Panc1 (cell line): ENCODE measurements at regions not wholly inside any gene's neighbourhood (a gene's known extent, or its start where the extent isn't known, plus 50 kb on each side); places are given as distances from the start of the nearest gene placed in this dataset.

ENCODE experiments used
- ATAC-seq: fragments of 200-7000 bp; cut with Tn5 transposase; 2 replicates; pipeline ENCODE4 v1.9.1; 2020; ENCODE audit warnings: mild to moderate bottlenecking, moderate library complexity
- BruUV-seq: library from RNA; stranded (reverse); fragments of 400-500 nt; replicated peaks from 2 replicates; lab custom pipeline; 2021; lab: Mats Ljungman, UMichigan
- CTCF ChIA-PET: fragments of 300-600 bp; sonication (Branson Sonifier 250); formaldehyde crosslinking; loops from one replicate; lab custom pipeline; 2022; ENCODE audit warnings: antibody characterized with exemption; lab: Charles Lee
- POLR2A ChIA-PET: fragments of 300-600 bp; sonication (Branson Sonifier 250); formaldehyde crosslinking; loops from one replicate; lab custom pipeline; 2022; ENCODE audit warnings: antibody characterized with exemption; lab: Charles Lee
- DNase-seq: peaks from one replicate; pipeline ENCODE4 v3.0.0-alpha.2; 2010; ENCODE audit warnings: low read depth, low spot score
- H3K27ac ChIP-seq: 2 replicates; pipeline ENCODE4 v1.5.1; 2011; ENCODE audit warnings: mild to moderate bottlenecking, low read length, inconsistent platforms
- H3K27me3 ChIP-seq: fragments of 200-500 bp; sonication (Bioruptor generic); 2 replicates; pipeline ENCODE4 v1.6.0; 2014; ENCODE audit warnings: low read length, inconsistent platforms; ENCODE audit not compliant: control insufficient read depth, insufficient read depth
- H3K36me3 ChIP-seq: fragments of 200-500 bp; sonication (Bioruptor generic); 2 replicates; pipeline ENCODE4 v1.5.1; 2014; ENCODE audit warnings: inconsistent platforms, mild to moderate bottlenecking, low read length, moderate library complexity; ENCODE audit not compliant: control insufficient read depth, insufficient read depth
- H3K4me1 ChIP-seq: 2 replicates; pipeline ENCODE4 v1.5.1; 2011; ENCODE audit warnings: inconsistent platforms, mild to moderate bottlenecking, low read length, moderate library complexity; ENCODE audit not compliant: control insufficient read depth, insufficient read depth
- H3K4me3 ChIP-seq, 2 experiments: 2 replicates each; pipeline ENCODE4 v1.5.1; 2011 to 2012; ENCODE audit warnings: low read depth in 2 of 2, low read length in 2 of 2, mild to moderate bottlenecking in 2 of 2, inconsistent platforms in 1 of 2, moderate library complexity in 1 of 2
- H3K9me3 ChIP-seq: fragments of 200-500 bp; sonication (Bioruptor generic); 2 replicates; pipeline ENCODE4 v1.5.1; 2014; ENCODE audit warnings: low read depth, mild to moderate bottlenecking, inconsistent platforms, low read length, moderate library complexity; ENCODE audit not compliant: control insufficient read depth, insufficient read depth
- POLR2AphosphoS5 ChIP-seq: IDR thresholded peaks from 2 replicates; pipeline ENCODE4 v1.6.1; 2012; ENCODE audit warnings: mild to moderate bottlenecking, low read depth, low read length, moderate library complexity
- REST ChIP-seq, 2 experiments: IDR thresholded peaks; 2 replicates each; pipeline ENCODE4 v1.6.1; 2011 to 2012; ENCODE audit warnings: low read depth in 2 of 2, control low read depth in 1 of 2, low read length in 1 of 2, mild to moderate bottlenecking in 1 of 2, moderate library complexity in 1 of 2; ENCODE audit not compliant: insufficient read depth in 1 of 2
- SIN3A ChIP-seq: IDR thresholded peaks from 2 replicates; pipeline ENCODE4 v1.6.1; 2012; ENCODE audit warnings: low read depth, mild to moderate bottlenecking, low read length, moderate library complexity, borderline replicate concordance; ENCODE audit not compliant: insufficient read depth
- TCF7L2 ChIP-seq: IDR thresholded peaks from 2 replicates; pipeline ENCODE4 v1.6.1; 2011; ENCODE audit warnings: mild to moderate bottlenecking, low read depth, low read length, inconsistent platforms
- in situ Hi-C: cut with HindIII; loops from 2 replicates; pipeline ENCODE4 v1.10.0; 2016; ENCODE audit warnings: low sequenced_read_pairs, low pct_unique_long_range_greater_than_20kb
- intact Hi-C: fragments of 100-400 bp; cut with micrococcal nuclease; formaldehyde crosslinking; loops from one replicate; pipeline ENCODE4 v1.10.0; 2022; ENCODE audit not compliant: unreplicated experiment
- TF ChIP-seq, protein P1 (sequence below): fragments of 450-650 bp; IDR thresholded peaks from 2 replicates; pipeline ENCODE4 v1.5.1; 2017; ENCODE audit warnings: mild to moderate bottlenecking

DNA sequence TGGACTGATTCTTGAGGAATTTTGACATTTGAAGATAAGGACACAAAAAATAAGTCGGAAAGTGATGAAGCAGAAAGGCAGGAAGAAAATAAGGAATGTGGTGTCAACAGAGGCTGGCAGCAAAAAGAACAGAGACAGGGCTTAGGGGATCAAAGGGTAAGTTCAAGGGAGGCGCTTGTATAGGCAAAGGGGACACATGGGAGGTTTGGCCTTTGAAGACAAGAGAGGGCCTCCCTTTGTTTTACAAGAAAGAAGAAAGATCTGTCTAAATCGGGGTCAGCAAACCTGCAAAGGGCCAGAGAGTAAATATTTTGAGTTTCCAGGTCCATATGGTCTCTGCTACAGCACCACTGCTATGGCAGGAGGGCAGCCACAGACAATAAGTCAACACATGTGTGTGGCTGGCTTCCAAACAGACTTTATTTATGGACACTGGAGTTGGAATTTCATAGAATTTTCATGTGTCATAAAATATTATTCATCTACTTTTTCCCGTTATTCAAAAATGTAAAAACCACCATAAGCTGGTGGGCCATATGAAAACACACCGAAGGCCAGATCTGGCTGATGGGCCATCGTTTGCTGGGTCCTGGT is 112.0 kb upstream of the FBXL7 start:
- ChIA-PET POLR2A (no interaction called here), CTCF (no interaction called here)
- Histone ChIP-seq H3K36me3 (no peaks in the 10 kb centered on the region; the same call in 1 of the 2 replicates), H3K4me3 (no peak overlapping the region), H3K27ac (no peak overlapping the region), H3K27me3 (no peaks in the 10 kb centered on the region), H3K4me1 (no peaks in the 10 kb centered on the region), H3K9me3 (no peaks in the 10 kb centered on the region)
- in situ Hi-C loops (no loop called here), intact Hi-C loops (no loop called here)
- no TSS peak for BruUV-seq
- DNase-seq, result no peak
- TF ChIP-seq POLR2AphosphoS5, result no peak
- TF ChIP-seq, protein P1, sequence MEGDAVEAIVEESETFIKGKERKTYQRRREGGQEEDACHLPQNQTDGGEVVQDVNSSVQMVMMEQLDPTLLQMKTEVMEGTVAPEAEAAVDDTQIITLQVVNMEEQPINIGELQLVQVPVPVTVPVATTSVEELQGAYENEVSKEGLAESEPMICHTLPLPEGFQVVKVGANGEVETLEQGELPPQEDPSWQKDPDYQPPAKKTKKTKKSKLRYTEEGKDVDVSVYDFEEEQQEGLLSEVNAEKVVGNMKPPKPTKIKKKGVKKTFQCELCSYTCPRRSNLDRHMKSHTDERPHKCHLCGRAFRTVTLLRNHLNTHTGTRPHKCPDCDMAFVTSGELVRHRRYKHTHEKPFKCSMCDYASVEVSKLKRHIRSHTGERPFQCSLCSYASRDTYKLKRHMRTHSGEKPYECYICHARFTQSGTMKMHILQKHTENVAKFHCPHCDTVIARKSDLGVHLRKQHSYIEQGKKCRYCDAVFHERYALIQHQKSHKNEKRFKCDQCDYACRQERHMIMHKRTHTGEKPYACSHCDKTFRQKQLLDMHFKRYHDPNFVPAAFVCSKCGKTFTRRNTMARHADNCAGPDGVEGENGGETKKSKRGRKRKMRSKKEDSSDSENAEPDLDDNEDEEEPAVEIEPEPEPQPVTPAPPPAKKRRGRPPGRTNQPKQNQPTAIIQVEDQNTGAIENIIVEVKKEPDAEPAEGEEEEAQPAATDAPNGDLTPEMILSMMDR, result no peak
- no peak for TF ChIP-seq REST (IDR thresholded peaks at IDR 0.05; ENCODE audit: insufficient read depth in 1 of 2, low read depth in 2 of 2, low read length in 1 of 2)
- no peak for TF ChIP-seq TCF7L2
- TF ChIP-seq SIN3A, result no peak
- ATAC-seq, result no peak

- no peak overlapping the region for H3K27ac ChIP-seq
- no peak overlapping the region for H3K4me3 ChIP-seq
- in situ Hi-C loops (no loop called here), intact Hi-C loops (no loop called here)
- ATAC-seq (no peak), DNase-seq (no peak)
- no peaks in the 10 kb centered on the region for H3K27me3 ChIP-seq
- TF ChIP-seq, protein P1, result no peak
- TF ChIP-seq SIN3A (no peak), POLR2AphosphoS5 (no peak), REST (IDR thresholded peaks at IDR 0.05; ENCODE audit: insufficient read depth in 1 of 2, low read depth in 2 of 2, low read length in 1 of 2) (no peak), TCF7L2 (no peak)
- H3K36me3 ChIP-seq, result no peaks in the 10 kb centered on the region; the same call in 1 of the 2 replicates
- H3K9me3 ChIP-seq, result no peaks in the 10 kb centered on the region
- no peaks in the 10 kb centered on the region for H3K4me1 ChIP-seq
- no TSS peak for BruUV-seq
- CTCF ChIA-PET, result no interaction called here
- POLR2A ChIA-PET, result no interaction called here
Measured at GRCh38 chr5:15386122-15386521, 113.9 kb upstream of the FBXL7 start.
